NCI-H2107 treated with DMSO at 0.1 percent for 48 hours (cell line): ENCODE measurements at regions not wholly inside any gene's neighbourhood (a gene's known extent, or its start where the extent isn't known, plus 50 kb on each side); places are given as distances from the start of the nearest gene placed in this dataset.
"Not testable (repeated sequence)": the region's sequence is repeated elsewhere in the genome, so short reads cannot be mapped to it uniquely, and the experiment has no call there.

Experiments used
- DNase-seq: peaks from one replicate; lab custom pipeline; 2025; ENCODE audit not compliant: unreplicated experiment; lab: John Stamatoyannopoulos, UW

GRCh38 chr3:61442696-61443095 lies 118.7 kb upstream of the PTPRG start:
- DNase-seq, result no peak

- no peak for DNase-seq
These were observed 117.5 kb upstream of the PTPRG start for GRCh38 chr3:61443886-61444285.

GRCh38 chr3:61444782-61445181 lies 116.6 kb upstream of the PTPRG start:
- DNase-seq, result no peak

GRCh38 chr3:61445924-61446323 lies 115.4 kb upstream of the PTPRG start:
- DNase-seq, result no peak

- no peak for DNase-seq
These were observed 115.0 kb upstream of the PTPRG start for GRCh38 chr3:61446341-61446740.

- DNase-seq, result no peak
These were observed 113.0 kb upstream of the PTPRG start for GRCh38 chr3:61448378-61448777.

GRCh38 chr3:61449327-61450040 lies 111.9 kb upstream of the PTPRG start:
- DNase-seq, result no peak

- DNase-seq, result no peak
These were observed 110.5 kb upstream of the PTPRG start for GRCh38 chr3:61450866-61451265.

- no peak for DNase-seq
These were observed 109.5 kb upstream of the PTPRG start for GRCh38 chr3:61451841-61452240.

GRCh38 chr3:61452535-61453090 lies 108.8 kb upstream of the PTPRG start:
- no peak for DNase-seq

- no peak for DNase-seq
These were observed 107.3 kb upstream of the PTPRG start for GRCh38 chr3:61454006-61454585.

GRCh38 chr3:61454801-61455200 lies 106.6 kb upstream of the PTPRG start:
- no peak for DNase-seq

GRCh38 chr3:61460636-61461035 lies 100.7 kb upstream of the PTPRG start:
- no peak for DNase-seq

- no peak for DNase-seq
These were observed 98.2 kb upstream of the PTPRG start for GRCh38 chr3:61463191-61463590.

GRCh38 chr3:61464518-61465140 lies 96.7 kb upstream of the PTPRG start:
- peak; percentile 94 for DNase-seq

- DNase-seq, result no peak
These were observed 95.0 kb upstream of the PTPRG start for GRCh38 chr3:61466357-61466756.

GRCh38 chr3:61483997-61484396 lies 77.4 kb upstream of the PTPRG start:
- DNase-seq, result no peak

GRCh38 chr3:61493339-61493738 lies 68.0 kb upstream of the PTPRG start:
- DNase-seq, result no peak

- DNase-seq, result not testable (repeated sequence)
These were observed 67.1 kb upstream of the PTPRG start for GRCh38 chr3:61494309-61494708.

GRCh38 chr3:61497463-61497862 lies 63.9 kb upstream of the PTPRG start:
- no peak for DNase-seq

- DNase-seq, result no peak
These were observed 56.2 kb upstream of the PTPRG start for GRCh38 chr3:61505197-61505596.

- DNase-seq, result no peak
These were observed 53.4 kb upstream of the PTPRG start for GRCh38 chr3:61507946-61508345.
